Activated CD4-positive, alpha-beta T cell treated with anti-CD3 and anti-CD28 coated beads for 36 hours (primary cell): ENCODE measurements at regions not wholly inside any gene's neighbourhood (a gene's known extent, or its start where the extent isn't known, plus 50 kb on each side); places are given as distances from the start of the nearest gene placed in this dataset. TPM values are rescaled to one million over a fixed set of nuclear protein-coding genes. Genes with fewer than 3 reads are reported as not detected.

ENCODE experiments used
- microRNA-seq: library from miRNA; unstranded; fragments of <30 nt; microRNA quantifications from one replicate; pipeline ENCODE4 v1.2.0, GENCODE V29; 2021; ENCODE audit warnings: borderline replicate concordance

Small RNA genes in the stretch of these regions (microRNA-seq; reads per million reads assigned to microRNA genes)
- not detected for gene MIR1302-4
